PC-3 (cell line): ENCODE measurements at regions not wholly inside any gene's neighbourhood (a gene's known extent, or its start where the extent isn't known, plus 50 kb on each side); places are given as distances from the start of the nearest gene placed in this dataset.

ENCODE experiments used
- CTCF ChIP-seq: fragments of 300-600 bp; sonication (generic); conservative IDR thresholded peaks from 2 replicates; pipeline ENCODE4 v1.5.1; 2017; ENCODE audit warnings: antibody characterized with exemption, low read depth, mild to moderate bottlenecking, low read length
- EZH2phosphoT487 ChIP-seq: fragments of 300-600 bp; sonication (generic); IDR thresholded peaks from 2 replicates; pipeline ENCODE4 v1.6.1; 2018; ENCODE audit warnings: mild to moderate bottlenecking, antibody characterized with exemption, low read length, borderline replicate concordance

- TF ChIP-seq CTCF (no peak), EZH2phosphoT487 (no peak)
Measured at GRCh38 chr1:115204513-115204912, 115.2 kb upstream of the TSPAN2 start.
